ENCODE measurements at regions not wholly inside any gene's neighbourhood (a gene's known extent, or its start where the extent isn't known, plus 50 kb on each side); places are given as distances from the start of the nearest gene placed in this dataset.
"Not testable (repeated sequence)": the region's sequence is repeated elsewhere in the genome, so short reads cannot be mapped to it uniquely, and the experiment has no call there.

GRCh38 chr15:26028086-26028740 lies 165.1 kb upstream of the ATP10A start:
- intact Hi-C loops (cut with micrococcal nuclease; ENCODE audit: unreplicated experiment) = no loop called here
- BruUV-seq (replicated peaks) = no TSS peak
- H3K4me2 ChIP-seq = no peak overlapping the region

GRCh38 chr15:26026671-26027070 lies 163.5 kb upstream of the ATP10A start:
- H3K4me3 ChIP-seq; H3K9me2 ChIP-seq (ENCODE audit: insufficient read depth); H2AFZ ChIP-seq; H3K79me2 ChIP-seq (ENCODE audit: low read depth); CTCF ChIA-PET; BruUV-seq (replicated peaks); H3F3A ChIP-seq (ENCODE audit: insufficient read depth, low read depth); DNase-seq; POLR2A ChIA-PET (ENCODE audit: unreplicated experiment); intact Hi-C loops (cut with micrococcal nuclease; ENCODE audit: unreplicated experiment); H3K4me1 ChIP-seq (replicated peaks; ENCODE audit: insufficient read depth); H3K9me3 ChIP-seq (ENCODE audit: insufficient read depth, low read depth); H3K36me3 ChIP-seq (ENCODE audit: low read depth); H3K4me2 ChIP-seq; H3K27ac ChIP-seq; H3K27me3 ChIP-seq (ENCODE audit: insufficient read depth, low read depth); H4K20me1 ChIP-seq (ENCODE audit: insufficient read depth): not testable (repeated sequence)

More at GRCh38 chr15:26028086-26028740, 165.1 kb upstream of the ATP10A start:
- POLR2A ChIA-PET (ENCODE audit: unreplicated experiment) = no interaction called here
- H2AFZ ChIP-seq = no peak overlapping the region
- no peak for DNase-seq
- no peak overlapping the region for H3K4me3 ChIP-seq
- no peaks in the 10 kb centered on the region for H3K9me3 ChIP-seq (ENCODE audit: insufficient read depth, low read depth)
- no peaks in the 10 kb centered on the region for H3K4me1 ChIP-seq (replicated peaks; ENCODE audit: insufficient read depth)
- H3F3A ChIP-seq (ENCODE audit: insufficient read depth, low read depth) = no peaks in the 10 kb centered on the region
- TF ChIP-seq CTCF (conservative IDR thresholded peaks at IDR 0.05) (no peak), EZH2 (IDR thresholded peaks at IDR 0.05; ENCODE audit: low read depth) (no peak)
- H3K27ac ChIP-seq = no peak overlapping the region
- H3K27me3 ChIP-seq (ENCODE audit: insufficient read depth, low read depth) = no peaks in the 10 kb centered on the region
- CTCF ChIA-PET = no interaction called here
- H3K79me2 ChIP-seq (ENCODE audit: low read depth) = no peaks in the 10 kb centered on the region
- H4K20me1 ChIP-seq (ENCODE audit: insufficient read depth) = no peaks in the 10 kb centered on the region
- H3K36me3 ChIP-seq (ENCODE audit: low read depth) = no peaks in the 10 kb centered on the region
- H3K9me2 ChIP-seq (ENCODE audit: insufficient read depth) = no peaks in the 10 kb centered on the region

GRCh38 chr15:26024241-26024640 lies 161.1 kb upstream of the ATP10A start:
- no peak overlapping the region for H2AFZ ChIP-seq
- no peaks in the 10 kb centered on the region for H3K9me3 ChIP-seq (ENCODE audit: insufficient read depth, low read depth)
- no peaks in the 10 kb centered on the region for H3K36me3 ChIP-seq (ENCODE audit: low read depth)
- H3K27me3 ChIP-seq (ENCODE audit: insufficient read depth, low read depth) = no peaks in the 10 kb centered on the region
- H3K27ac ChIP-seq = no peak overlapping the region
- no peak overlapping the region for H3K4me2 ChIP-seq
- no peaks in the 10 kb centered on the region for H3K9me2 ChIP-seq (ENCODE audit: insufficient read depth)
- intact Hi-C loops (cut with micrococcal nuclease; ENCODE audit: unreplicated experiment) = no loop called here
- H3K4me3 ChIP-seq = no peak overlapping the region
- H3F3A ChIP-seq (ENCODE audit: insufficient read depth, low read depth) = no peaks in the 10 kb centered on the region
- TF ChIP-seq EZH2 (IDR thresholded peaks at IDR 0.05; ENCODE audit: low read depth) (no peak), CTCF (conservative IDR thresholded peaks at IDR 0.05) (no peak)
- H3K79me2 ChIP-seq (ENCODE audit: low read depth) = no peaks in the 10 kb centered on the region
- DNase-seq = no peak
- BruUV-seq (replicated peaks) = no TSS peak
- ChIA-PET CTCF (no interaction called here), POLR2A (ENCODE audit: unreplicated experiment) (no interaction called here)
- no peaks in the 10 kb centered on the region for H3K4me1 ChIP-seq (replicated peaks; ENCODE audit: insufficient read depth)
- no peaks in the 10 kb centered on the region for H4K20me1 ChIP-seq (ENCODE audit: insufficient read depth)

GRCh38 chr15:26023691-26024090 lies 160.6 kb upstream of the ATP10A start:
- H3K9me3 ChIP-seq (ENCODE audit: insufficient read depth, low read depth) = no peaks in the 10 kb centered on the region
- no peaks in the 10 kb centered on the region for H3K79me2 ChIP-seq (ENCODE audit: low read depth)
- no peak overlapping the region for H3K4me2 ChIP-seq
- H4K20me1 ChIP-seq (ENCODE audit: insufficient read depth) = no peaks in the 10 kb centered on the region
- H3K4me1 ChIP-seq (replicated peaks; ENCODE audit: insufficient read depth) = no peaks in the 10 kb centered on the region
- H3K27ac ChIP-seq = no peak overlapping the region
- no peak overlapping the region for H2AFZ ChIP-seq
- CTCF ChIA-PET = no interaction called here
- intact Hi-C loops (cut with micrococcal nuclease; ENCODE audit: unreplicated experiment) = no loop called here
- no peaks in the 10 kb centered on the region for H3F3A ChIP-seq (ENCODE audit: insufficient read depth, low read depth)
- H3K4me3 ChIP-seq = no peak overlapping the region
- DNase-seq = no peak
- H3K36me3 ChIP-seq (ENCODE audit: low read depth) = no peaks in the 10 kb centered on the region
- no TSS peak for BruUV-seq (replicated peaks)
- no peaks in the 10 kb centered on the region for H3K9me2 ChIP-seq (ENCODE audit: insufficient read depth)
- H3K27me3 ChIP-seq (ENCODE audit: insufficient read depth, low read depth) = no peaks in the 10 kb centered on the region
- TF ChIP-seq EZH2 (IDR thresholded peaks at IDR 0.05; ENCODE audit: low read depth) = no peak
- no peak for TF ChIP-seq CTCF (conservative IDR thresholded peaks at IDR 0.05)
- POLR2A ChIA-PET (ENCODE audit: unreplicated experiment) = no interaction called here

Measured in PC-9 (cell line).